ENCODE measurements at regions not wholly inside any gene's neighbourhood (a gene's known extent, or its start where the extent isn't known, plus 50 kb on each side); places are given as distances from the start of the nearest gene placed in this dataset.
"Not testable (repeated sequence)": the region's sequence is repeated elsewhere in the genome, so short reads cannot be mapped to it uniquely, and the experiment has no call there.

DNA sequence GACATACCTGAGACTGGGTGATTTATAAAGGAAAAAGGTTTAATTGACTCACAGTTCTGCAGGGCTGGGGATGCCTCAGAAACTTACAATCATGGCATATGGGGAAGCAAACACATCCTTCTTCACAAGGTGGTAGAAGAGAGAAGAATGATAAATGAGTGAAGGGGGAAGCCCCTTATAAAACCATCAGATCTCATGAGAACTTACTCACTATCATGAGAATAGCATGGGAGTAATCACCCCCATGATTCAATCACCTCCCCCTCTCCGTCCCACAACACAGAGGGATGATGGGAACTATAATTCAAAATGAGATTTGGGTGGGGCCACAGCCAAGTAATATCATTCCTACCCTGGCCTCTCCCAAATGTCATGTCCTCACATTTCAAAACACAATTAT lies 1206.0 kb upstream of the CELF4 start:
- not testable (repeated sequence) for DNase-seq

DNA sequence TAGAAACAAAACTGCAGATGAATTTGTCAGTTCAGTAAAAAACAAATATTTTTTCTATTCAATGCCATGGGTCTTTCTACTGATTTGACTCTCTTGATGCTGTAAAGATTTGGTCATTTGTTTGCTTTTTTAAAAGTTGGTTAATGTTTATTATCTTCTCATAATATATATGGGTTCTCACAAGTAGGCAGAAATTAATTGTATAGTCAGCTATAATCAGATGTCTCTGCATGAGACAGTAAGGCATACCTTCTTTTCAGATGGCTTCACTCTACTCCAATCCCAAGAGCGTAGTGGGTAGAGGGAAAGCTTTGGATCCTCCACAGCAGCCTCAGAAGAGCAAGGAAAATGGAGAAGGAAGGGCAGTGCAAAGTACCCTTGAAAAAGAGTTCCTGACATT lies 1202.9 kb upstream of the CELF4 start:
- DNase-seq = no peak

- no peak for DNase-seq
Observed at GRCh38 chr18:38759457-38759856, 1193.9 kb upstream of the CELF4 start.

- DNase-seq = no peak
Observed at GRCh38 chr18:38756436-38756835, 1190.8 kb upstream of the CELF4 start.

DNA sequence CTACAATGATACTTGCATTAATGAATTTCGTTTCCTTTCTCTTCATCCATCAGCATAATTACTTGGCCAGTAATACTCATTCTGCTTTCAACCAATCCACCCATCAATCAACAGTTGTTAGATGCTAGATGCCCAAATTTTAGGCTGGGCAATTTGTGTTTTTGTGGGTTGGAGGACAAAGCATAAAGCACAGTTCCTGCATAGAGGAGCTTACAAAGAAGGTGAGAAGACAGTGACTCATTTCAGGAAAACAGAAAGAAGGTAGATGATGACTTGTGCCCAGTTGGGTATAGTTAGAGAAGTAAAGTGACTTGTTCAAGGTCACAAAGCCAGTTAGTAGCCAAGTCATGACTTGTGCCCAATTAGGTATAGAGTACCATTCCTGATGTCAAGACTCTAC lies 1186.8 kb upstream of the CELF4 start:
- DNase-seq = no peak

DNA sequence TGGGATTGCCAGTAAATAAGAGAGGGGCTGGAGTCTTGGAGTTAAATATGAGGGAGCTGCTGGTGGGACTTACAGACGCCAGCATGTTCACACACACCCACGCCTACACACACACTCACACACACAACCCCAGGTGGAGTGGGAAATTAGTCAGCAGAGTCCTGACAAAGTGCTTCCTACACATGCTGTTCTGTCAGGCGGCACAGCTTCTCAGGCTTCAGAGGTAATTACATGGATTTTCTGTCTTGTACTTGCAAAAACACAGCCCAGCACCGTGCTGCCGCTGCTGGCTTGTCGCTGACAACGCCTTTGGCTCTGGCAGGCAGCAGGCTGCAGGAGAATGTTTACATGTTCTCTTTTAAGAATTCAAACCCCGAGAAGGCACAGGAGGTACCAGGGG lies 1186.3 kb upstream of the CELF4 start:
- no peak for DNase-seq

GRCh38 chr18:38751211-38751610 lies 1185.6 kb upstream of the CELF4 start:
- no peak for DNase-seq

- no peak for DNase-seq
Observed at GRCh38 chr18:38750751-38751150, 1185.2 kb upstream of the CELF4 start.

DNA sequence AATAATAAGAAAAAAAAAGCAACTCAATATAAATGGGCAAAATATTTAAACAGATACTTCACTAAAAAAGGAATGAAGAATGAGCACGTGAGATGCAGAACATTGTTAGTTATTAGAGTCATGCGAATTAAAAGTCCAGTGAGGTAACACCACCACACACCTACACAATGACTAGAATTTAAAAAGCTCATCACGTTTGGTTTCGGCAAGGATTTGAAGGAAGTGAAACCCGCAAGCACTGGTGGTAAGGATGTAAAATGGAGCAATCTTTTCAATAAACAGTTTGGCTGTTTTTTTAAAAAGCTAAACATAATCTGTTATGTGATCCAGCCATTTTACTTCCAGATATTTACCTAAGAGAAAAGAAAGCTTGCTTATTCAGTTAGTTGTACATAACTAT lies 1181.6 kb upstream of the CELF4 start:
- no peak for DNase-seq

GRCh38 chr18:38720181-38720580 lies 1154.6 kb upstream of the CELF4 start:
- DNase-seq = not testable (repeated sequence)

DNA sequence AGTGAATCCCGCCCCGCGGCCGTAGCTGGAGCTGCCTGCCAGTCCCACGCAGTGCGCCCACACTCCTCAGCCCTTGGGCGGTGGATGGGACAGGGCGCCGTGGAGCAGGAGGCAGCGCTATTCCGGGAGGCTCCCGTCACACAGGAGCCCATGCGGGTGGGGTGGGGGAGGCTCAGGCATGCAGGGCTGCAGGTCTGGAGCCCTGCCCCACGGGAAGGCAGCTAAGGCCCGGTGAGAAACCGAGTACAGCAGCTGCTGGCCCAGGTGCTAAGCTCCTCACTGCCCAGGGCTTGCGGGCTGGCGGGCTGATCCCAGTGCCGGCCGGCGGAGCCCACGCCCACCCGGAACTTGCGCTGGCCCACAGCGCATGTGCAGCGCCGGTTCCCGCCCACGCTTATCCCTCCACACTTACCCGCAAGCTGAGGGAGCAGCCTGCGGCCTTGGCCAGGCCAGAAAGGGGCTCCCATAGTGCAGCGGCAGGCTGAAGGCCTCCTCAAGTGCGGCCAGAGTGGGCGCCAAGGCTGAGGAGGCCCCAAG lies 1152.8 kb upstream of the CELF4 start:
- DNase-seq = no peak

- DNase-seq = no peak
Observed at GRCh38 chr18:38709122-38709521, 1143.5 kb upstream of the CELF4 start.

DNA sequence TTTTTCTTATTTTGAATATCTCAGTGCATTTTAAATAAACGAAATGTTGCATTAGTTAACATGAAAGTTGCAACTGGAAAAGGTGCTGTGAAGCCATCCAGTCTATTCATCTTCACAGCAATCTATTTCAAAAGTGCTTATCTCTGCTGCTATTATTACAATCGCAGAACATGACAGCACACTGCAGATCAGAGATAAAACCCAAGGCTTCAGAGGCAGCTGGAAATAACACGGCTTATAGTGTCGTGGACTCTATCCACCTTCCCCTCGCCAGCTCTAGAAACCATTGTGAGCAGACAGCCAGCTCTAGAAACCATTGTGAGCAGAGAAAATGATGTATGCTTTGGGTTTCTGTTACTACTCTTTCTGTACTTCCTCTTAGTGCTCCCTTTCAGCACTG lies 1140.8 kb upstream of the CELF4 start:
- no peak for DNase-seq

DNA sequence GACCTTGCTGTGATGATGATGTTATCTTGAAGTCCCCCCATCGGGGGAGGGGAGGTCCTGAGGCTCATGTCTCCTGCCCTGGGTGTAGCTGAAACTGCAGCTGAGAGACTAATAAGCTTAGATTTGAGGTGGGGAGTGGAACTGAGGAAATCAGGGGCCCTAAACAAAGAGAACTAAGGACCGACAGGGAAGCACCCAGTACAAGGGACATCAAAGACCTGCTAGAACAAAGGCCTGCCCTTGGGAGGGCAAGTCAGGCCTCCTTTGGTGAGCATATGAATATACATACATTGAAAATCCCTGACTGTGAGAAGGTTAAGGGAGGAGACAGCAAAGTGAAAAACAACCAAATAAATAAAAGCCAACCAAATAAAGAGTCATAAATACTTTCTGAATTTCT lies 1132.5 kb upstream of the CELF4 start:
- no peak for DNase-seq

DNA sequence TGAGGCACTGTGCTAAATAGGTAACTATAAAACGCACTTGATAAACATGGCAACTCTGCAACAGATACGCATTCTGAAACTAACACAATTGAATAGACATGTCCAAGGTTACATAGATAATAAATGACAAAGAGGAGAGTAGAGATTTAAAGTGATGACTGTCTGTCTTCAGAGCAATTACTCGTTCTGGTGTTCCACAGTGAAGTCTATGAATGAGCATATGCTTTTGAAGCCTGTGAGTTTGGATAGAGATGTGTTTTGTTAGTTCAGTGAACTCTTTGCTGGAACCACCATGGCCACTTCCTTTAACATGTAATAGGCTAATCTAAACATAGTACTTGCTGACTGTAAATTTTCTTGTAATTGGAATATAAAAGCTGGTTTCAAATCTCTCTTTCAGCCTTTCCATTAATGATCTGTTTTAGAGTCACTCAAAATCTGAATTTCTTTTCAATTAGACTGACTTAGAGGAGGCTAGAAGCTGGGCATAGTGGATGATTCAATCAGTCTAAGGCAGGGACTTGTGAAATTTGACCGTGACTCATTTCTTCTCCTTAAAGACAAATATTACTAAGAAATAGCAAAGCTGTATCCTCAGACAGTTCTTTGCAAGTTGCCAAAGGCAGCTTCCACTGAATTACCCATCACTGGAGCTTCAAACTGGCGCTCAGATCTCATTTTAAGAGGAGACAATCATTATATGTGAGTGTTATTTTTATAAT lies 1130.1 kb upstream of the CELF4 start:
- no peak for DNase-seq

DNA sequence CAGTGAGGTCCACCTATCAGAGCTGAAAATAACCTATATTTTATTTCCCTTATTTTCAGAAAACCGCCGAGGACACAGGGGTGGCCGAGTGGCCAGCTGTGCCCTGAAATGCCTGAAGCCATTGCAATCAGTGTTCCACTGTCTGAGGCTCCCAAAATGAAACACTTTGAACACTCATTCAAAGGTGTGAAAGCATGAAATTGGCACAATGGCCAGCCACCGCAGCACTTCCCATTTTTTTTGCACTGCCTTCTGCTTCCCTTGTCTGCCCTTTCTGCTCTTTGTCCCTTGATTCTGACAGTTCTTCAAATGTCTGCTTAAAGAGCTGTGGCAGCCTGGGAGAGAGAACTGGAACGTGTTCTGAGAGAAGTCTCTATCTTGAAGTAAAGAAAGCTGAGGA lies 1127.5 kb upstream of the CELF4 start:
- no peak for DNase-seq

DNA sequence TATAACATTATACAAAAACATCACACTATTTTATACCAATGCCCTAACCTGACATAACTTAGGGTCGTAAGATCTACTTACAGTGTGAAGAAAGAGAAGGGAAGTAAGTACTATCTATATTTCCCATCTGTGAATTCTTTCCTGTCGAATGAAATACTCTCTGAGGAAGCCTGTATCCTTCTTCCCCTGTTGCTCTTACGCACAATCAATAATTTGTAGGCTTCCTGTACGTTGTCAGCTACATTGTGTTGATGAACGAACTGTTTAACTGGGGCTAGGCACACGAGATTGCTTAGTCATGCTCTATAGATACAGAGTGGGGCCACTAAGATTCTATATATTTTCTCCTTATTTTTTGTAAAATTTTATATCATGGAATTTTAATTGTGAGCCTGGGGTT lies 1125.0 kb upstream of the CELF4 start:
- DNase-seq = no peak

- no peak for DNase-seq
Observed at GRCh38 chr18:38688416-38688815, 1122.8 kb upstream of the CELF4 start.

- DNase-seq = no peak
Observed at GRCh38 chr18:38670486-38670885, 1104.9 kb upstream of the CELF4 start.

DNA sequence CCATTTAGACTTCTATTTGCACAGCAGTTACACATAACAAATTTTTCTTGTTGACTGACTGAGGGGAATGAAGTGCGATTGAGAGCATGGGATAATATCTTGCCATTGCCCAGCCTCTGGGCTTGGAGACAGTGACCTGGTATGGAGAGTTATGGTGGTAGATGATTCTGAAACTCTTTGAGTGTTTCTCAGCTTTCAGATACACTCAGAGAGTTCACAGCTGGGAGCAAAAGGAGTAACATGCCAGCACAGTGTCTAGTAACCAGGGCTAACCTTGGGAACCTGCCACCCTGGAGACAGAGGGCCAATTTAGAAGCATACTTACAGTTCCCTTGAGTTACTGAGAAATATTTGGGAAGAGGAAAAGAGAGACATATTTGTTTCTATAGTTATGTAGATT lies 1099.3 kb upstream of the CELF4 start:
- DNase-seq = no peak

DNA sequence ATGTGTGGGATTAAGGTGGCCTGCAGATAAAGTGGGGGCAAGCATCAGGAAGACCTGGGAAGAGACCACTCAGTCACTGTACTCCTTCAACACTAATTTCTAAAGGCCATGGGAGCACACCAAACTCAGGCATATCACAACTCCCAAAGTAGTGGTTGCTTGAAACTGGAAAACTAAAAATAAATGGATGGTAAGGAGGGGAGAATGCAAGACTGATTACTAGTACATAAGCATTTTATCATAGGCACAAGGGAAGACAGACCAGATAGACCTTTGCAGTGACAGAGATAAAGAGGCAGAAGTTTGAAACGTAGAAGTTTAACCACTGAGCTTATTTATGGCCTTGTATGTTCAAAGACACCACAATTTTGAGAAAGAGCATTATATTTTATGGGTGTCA lies 1098.1 kb upstream of the CELF4 start:
- DNase-seq = no peak

DNA sequence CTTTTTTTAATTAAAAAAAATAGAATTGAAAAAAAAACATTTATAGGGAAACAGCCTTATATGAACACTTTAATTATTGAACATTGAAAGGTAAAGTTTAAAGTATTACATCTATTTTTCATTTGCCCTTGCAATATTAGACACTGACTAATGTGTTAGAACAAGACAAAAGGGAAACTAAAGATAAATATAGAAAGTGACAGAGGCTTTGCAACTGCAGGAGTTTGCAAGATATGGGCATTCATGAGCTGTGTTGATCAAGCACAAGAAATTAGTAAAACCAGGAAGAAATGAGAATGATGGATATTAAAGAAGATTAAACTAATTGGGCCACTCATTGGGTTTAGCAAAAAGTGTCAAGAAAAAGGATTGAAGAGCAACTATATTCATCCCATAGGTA lies 1097.7 kb upstream of the CELF4 start:
- DNase-seq = no peak

- DNase-seq = no peak
Observed at GRCh38 chr18:38654946-38655345, 1089.3 kb upstream of the CELF4 start.

DNA sequence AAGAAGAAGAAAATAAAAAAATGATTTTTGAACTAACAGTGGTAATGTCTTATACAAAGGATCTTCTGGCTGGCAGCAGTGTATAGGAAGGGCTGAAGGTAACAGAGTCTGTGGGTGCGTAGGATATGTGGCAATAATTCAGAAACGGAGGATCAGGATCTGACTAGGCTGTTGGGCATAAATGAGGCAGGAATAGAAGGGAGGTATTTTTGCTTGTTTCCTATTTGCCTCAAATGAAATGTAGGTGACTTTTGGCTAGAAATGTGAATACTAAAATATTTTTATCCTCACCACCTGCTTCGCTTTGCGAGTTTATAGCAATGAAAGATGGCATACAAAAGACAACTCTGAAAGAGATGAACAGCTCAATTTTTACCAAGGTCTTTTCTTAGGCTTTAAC lies 1086.1 kb upstream of the CELF4 start:
- no peak for DNase-seq

GRCh38 chr18:38648179-38648578 lies 1082.6 kb upstream of the CELF4 start:
- DNase-seq = no peak
